A172 (cell line): ENCODE measurements at regions not wholly inside any gene's neighbourhood (a gene's known extent, or its start where the extent isn't known, plus 50 kb on each side); places are given as distances from the start of the nearest gene placed in this dataset.
"Not testable (repeated sequence)": the region's sequence is repeated elsewhere in the genome, so short reads cannot be mapped to it uniquely, and the experiment has no call there.

Source experiments
- DNase-seq: peaks from one replicate; pipeline ENCODE4 v3.0.0-alpha.2; 2015; ENCODE audit warnings: low spot score

DNA sequence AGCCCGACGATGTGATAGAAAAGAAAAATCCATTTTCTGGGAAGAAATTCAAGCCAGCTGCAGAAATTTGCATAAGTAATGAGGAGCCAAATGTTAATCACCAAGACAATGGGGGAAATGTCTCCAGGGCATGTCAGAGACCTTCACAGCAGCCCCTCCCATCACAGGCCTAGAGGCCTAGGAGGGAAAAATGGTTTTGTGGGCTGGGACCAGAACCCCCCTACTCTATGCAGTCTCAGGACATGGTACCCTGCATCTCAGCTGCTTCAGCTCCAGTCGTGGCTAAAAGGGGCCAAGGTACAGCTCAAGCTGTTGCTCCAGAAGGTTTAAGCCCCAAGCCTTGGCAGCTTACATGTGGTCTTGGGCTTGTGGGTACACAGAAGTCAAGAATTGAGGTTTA is 155.5 kb upstream of the FOXQ1 start:
- not testable (repeated sequence) for DNase-seq

DNA sequence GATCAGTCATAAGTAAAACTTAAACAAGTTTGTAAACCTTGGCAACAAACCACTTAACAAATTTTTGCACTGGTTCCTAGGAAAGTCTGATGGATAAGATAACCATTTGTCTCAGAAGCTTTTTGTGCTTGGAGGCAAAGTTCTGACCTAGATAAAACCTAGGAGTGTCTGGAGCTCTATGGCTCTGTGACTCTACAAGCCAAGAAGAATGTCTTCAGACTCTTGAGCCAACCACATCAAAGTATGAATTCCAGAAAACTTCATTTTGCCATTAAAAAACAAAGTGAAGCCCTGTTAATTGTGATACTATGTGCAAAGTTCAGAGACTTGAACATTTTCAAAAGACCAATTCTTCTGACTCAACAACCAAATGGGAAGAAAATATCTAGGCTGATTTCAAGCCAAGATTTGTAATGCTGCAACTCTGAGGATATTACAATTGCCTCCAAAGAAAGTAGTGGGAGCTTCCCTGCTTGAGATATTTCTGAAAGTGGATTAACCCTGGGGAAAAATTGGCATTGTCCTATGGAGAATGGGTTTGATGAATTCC is 158.1 kb upstream of the FOXQ1 start:
- DNase-seq = no peak

- DNase-seq = no peak
These were observed 165.4 kb upstream of the FOXQ1 start for GRCh38 chr6:1146500-1146899.

- no peak for DNase-seq
These were observed 166.1 kb upstream of the FOXQ1 start for GRCh38 chr6:1145768-1146218.

DNA sequence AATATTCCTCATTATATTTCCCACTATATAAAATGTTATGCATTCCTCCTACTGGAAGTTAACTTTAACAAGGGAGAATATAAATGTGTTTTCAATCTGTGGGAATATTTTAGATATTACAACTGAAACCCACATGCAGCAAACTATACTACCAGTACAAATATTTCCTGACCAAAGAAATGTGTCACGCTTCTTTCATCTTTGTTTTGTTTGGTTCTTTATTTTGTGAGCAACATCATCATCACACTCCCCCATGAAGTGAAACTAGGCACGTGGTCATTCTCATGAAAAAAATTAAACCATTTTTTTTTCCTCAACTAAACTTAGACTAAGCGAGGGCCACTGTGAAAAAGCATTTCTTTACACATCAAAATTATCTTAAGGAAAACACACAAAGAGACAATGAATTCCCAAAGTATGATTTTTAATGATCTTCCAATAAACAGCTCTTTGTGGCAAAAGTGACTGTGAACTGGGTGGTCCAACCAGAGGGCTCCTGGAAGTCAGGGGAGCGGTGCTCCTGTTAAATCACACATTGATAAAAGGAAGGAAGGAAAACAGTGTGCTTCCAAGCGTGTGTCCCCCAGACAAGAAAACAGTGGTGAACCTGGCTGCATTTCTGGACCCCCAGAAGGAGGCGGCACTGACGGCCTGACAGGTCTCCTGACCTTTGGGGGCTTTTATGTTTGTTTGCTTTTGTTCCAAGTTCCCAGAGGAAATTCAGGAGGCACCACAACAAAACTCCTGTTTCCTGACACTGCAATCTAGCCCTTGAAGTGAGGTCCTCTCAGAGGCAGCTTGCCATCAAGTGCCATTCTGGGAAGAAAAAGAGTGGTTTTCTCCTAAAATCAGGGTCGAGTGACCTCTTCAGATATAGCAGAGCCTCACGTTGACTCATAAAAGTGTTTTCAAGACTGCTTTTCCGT is 166.8 kb upstream of the FOXQ1 start:
- no peak for DNase-seq

GRCh38 chr6:1143655-1144054 is 168.2 kb upstream of the FOXQ1 start:
- DNase-seq = no peak

GRCh38 chr6:1139155-1139890 is 172.6 kb upstream of the FOXQ1 start:
- DNase-seq = no peak

DNA sequence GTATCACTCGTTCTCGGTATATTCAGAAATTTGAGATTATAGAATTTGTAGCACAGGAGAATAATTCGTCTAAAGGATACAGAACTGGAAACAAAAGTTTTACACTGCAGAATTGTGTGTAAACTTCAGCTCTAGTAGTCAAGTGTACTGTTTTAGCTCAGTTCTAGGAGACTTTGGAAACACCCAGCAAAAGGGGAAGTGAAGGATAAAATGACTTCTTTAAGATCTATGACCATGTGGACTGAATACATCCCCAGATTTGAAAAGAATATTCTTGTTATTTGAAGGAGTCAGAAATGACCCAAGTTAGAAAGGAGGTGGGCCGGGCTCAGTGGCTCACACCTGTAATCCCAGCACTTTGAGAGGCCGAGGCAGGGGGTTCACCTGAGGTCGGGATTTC is 174.0 kb upstream of the FOXQ1 start:
- no peak for DNase-seq

- DNase-seq = no peak
These were observed 175.1 kb upstream of the FOXQ1 start for GRCh38 chr6:1136827-1137226.

DNA sequence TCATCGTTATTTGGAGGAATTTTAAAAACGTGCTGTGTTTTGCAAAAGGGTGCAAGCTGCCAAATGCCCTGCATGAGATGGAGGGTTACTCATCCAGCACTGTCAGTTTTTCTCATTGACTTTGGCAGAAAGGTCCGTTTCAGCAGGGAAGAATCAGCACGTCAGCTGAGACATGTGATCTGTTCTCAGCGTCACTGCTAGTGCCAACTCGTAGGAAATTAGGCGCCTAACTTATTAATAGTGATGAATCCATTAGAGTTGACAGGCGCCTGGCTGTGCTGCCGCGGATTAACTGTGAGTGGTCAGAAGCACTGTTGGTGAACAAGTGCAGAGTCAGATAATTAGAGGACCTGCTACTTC is 175.5 kb upstream of the FOXQ1 start:
- peak; percentile 72 for DNase-seq

DNA sequence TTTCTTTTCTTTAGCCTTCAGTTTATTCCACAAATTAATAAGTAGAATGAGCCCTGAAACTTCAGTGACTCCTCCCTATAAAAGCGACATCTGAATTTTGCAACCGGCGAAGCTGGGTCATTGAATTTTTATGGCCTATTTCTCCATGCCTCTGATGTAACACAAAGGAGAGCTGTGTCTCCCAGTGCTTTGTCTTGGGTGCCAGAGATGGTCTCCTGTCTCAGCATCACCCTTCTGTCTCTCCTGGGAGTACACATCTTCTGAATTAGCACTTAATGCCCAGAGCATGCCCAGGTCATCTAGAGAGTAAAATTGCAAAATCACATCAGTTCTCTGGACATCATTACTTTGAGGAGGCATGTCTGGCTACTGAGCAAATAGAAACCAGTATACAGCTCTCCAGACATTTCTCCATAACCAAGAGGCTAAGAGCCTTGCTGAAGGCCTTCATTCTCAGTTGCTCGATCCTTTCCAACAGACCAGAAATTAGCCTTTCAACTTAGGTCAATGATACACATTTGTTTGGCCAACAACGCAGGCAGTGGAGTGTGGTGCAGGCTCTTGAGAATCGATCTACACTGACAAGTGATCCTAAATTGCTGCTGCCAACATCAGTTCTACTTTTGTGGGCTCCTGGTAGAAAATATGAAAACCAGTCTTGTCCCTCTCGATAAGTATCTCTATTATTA is 176.0 kb upstream of the FOXQ1 start:
- DNase-seq = no peak

GRCh38 chr6:1131285-1132079 is 180.4 kb upstream of the FOXQ1 start:
- peak; percentile 36 for DNase-seq

- no peak for DNase-seq
These were observed 181.2 kb upstream of the FOXQ1 start for GRCh38 chr6:1130709-1131108.

DNA sequence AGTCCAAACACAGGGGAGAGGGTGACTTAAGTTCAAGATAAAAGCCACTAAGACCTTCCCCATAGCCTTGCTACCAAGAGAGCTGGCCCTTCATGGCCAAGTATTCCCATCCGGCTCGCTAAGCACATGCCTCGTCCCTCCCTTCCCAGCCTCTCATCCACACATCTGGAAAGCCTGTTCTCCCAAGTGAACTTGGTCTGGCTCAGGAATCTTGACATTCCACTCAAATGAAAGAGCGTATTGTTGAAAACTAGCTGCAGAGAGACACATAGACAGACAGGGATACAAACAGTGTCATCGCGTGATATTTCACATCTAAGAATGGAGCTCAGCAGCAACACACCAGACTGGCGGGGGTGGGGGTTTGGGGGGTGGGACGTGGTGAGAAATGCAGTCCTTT is 182.8 kb upstream of the FOXQ1 start:
- no peak for DNase-seq

DNA sequence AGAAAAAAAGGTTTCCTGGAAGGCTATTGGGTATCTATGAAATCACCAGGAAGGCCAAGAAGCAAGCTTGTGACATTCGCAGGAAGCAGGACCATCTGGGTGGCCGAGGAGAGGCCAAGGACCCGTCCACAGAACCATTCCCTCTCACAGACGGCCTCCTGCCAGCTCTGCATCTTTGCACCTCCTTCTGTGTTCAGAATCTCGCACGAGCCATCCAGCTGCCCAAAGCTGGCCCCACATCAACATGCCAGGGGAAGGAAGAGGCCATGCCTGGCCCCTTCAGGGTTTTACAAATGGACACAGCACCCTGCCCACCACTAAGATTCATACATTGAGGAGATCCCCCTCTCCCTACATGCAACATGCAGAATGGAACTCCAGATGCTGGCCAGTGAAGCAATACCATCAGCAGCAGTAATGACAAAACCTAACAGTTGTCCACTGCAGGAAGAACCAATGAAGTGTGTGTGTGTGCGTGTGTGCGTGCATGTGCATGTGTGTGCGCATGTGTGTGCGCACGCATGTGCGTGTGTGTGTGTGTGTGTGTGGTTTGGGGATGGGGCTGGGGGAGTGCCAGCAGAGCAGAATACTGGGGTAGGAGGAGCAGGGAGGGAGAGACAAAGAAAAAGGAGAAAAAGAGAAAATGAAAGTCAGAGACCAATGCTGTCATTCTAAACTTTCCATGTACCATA is 184.2 kb upstream of the FOXQ1 start:
- no peak for DNase-seq

- no peak for DNase-seq
These were observed 184.8 kb upstream of the FOXQ1 start for GRCh38 chr6:1127129-1127528.

DNA sequence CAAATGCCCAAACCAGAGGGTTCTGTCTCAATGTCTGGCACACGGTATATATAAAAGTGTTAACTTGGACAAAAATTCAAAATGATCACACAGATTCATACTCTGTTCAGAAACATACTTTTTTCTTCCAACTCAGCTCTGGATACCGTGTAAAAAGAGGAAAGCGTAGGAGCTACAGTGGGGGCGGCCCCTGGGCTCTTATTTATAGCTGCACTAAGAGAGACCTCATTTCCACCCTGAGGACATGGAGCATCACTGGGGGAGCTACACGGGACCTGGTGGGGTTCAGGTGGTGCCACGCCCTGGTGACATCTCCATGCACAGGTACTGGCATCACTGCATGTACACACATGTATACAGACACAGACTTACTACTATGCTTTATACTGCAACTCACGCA is 185.9 kb upstream of the FOXQ1 start:
- DNase-seq = no peak

- no peak for DNase-seq
These were observed 186.6 kb upstream of the FOXQ1 start for GRCh38 chr6:1125297-1125696.

GRCh38 chr6:1124885-1125284 is 187.0 kb upstream of the FOXQ1 start:
- no peak for DNase-seq
